WTC11 (cell line): ENCODE measurements at regions not wholly inside any gene's neighbourhood (a gene's known extent, or its start where the extent isn't known, plus 50 kb on each side); places are given as distances from the start of the nearest gene placed in this dataset.

ENCODE experiments used
- CTCF ChIP-seq: fragments of 200-600 bp; IDR thresholded peaks from 2 replicates; pipeline ENCODE4 v1.8.0; 2022; ENCODE audit warnings: antibody characterized with exemption
- E2F5 ChIP-seq: sonication (generic); formaldehyde crosslinking; IDR thresholded peaks from 2 replicates; pipeline ENCODE4 v1.8.1; 2022; ENCODE audit warnings: mild to moderate bottlenecking, moderate library complexity, missing genetic modification reagents
- HMGXB4 ChIP-seq: sonication (generic); formaldehyde crosslinking; IDR thresholded peaks from 2 replicates; pipeline ENCODE4 v1.8.1; 2023; ENCODE audit warnings: mild to moderate bottlenecking, moderate library complexity, missing genetic modification reagents
- MLX ChIP-seq: sonication (generic); formaldehyde crosslinking; IDR thresholded peaks from 2 replicates; pipeline ENCODE4 v1.8.1; 2023; ENCODE audit warnings: mild to moderate bottlenecking, missing genetic modification reagents, moderate library complexity
- ZBTB21 ChIP-seq: sonication (generic); formaldehyde crosslinking; IDR thresholded peaks from 2 replicates; pipeline ENCODE4 v1.8.1; 2023; ENCODE audit warnings: mild to moderate bottlenecking, missing genetic modification reagents, borderline replicate concordance
- ZNF317 ChIP-seq: sonication (generic); formaldehyde crosslinking; IDR thresholded peaks from 2 replicates; pipeline ENCODE4 v1.8.1; 2023; ENCODE audit warnings: low read depth, mild to moderate bottlenecking, moderate library complexity, missing genetic modification reagents, borderline replicate concordance

- TF ChIP-seq CTCF (no peak), ZBTB21 (CRISPR knock-in tag) (no peak), ZNF317 (CRISPR knock-in tag) (no peak), E2F5 (CRISPR knock-in tag) (no peak), HMGXB4 (CRISPR knock-in tag) (no peak), MLX (no peak)
Observed at GRCh38 chr18:47749600-47749973, 180.9 kb downstream of the SMAD2 start.
